Loucy (cell line): ENCODE measurements at regions not wholly inside any gene's neighbourhood (a gene's known extent, or its start where the extent isn't known, plus 50 kb on each side); places are given as distances from the start of the nearest gene placed in this dataset.

Experiments
- H2AFZ ChIP-seq: fragments of 200-600 bp; sonication (generic); 2 replicates; pipeline ENCODE4 v1.6.0; 2016; ENCODE audit warnings: antibody characterized with exemption, mild to moderate bottlenecking, low read length, moderate library complexity
- H3F3A ChIP-seq: fragments of 200-600 bp; 2 replicates; pipeline ENCODE4 v1.6.0; 2016; ENCODE audit warnings: antibody characterized with exemption, low read depth, mild to moderate bottlenecking
- H3K27me3 ChIP-seq: fragments of 200-600 bp; sonication (generic); 2 replicates; pipeline ENCODE4 v1.6.1; 2014; ENCODE audit warnings: low read length, mild to moderate bottlenecking; ENCODE audit not compliant: insufficient read depth, poor library complexity, severe bottlenecking
- H3K36me3 ChIP-seq: fragments of 200-600 bp; sonication (generic); 2 replicates; pipeline ENCODE4 v1.6.1; 2016; ENCODE audit warnings: low read length; ENCODE audit not compliant: insufficient read depth
- H3K4me1 ChIP-seq: fragments of 200-600 bp; sonication (generic); 2 replicates; pipeline ENCODE4 v1.5.1; 2014; ENCODE audit warnings: low read length, mild to moderate bottlenecking; ENCODE audit not compliant: insufficient read depth, poor library complexity, severe bottlenecking
- H3K4me2 ChIP-seq: fragments of 200-600 bp; sonication (generic); 2 replicates; pipeline ENCODE4 v1.6.0; 2014; ENCODE audit warnings: antibody characterized with exemption, low read length, low read depth, mild to moderate bottlenecking; ENCODE audit not compliant: poor library complexity, severe bottlenecking
- H3K4me3 ChIP-seq: fragments of 200-600 bp; sonication (generic); 2 replicates; pipeline ENCODE4 v1.5.1; 2014; ENCODE audit warnings: low read length, mild to moderate bottlenecking, mixed read lengths; ENCODE audit not compliant: poor library complexity, severe bottlenecking
- H3K79me2 ChIP-seq: fragments of 200-600 bp; sonication (generic); 2 replicates; pipeline ENCODE4 v1.6.1; 2014; ENCODE audit warnings: low read length; ENCODE audit not compliant: insufficient read depth
- H3K9ac ChIP-seq: fragments of 200-600 bp; sonication (generic); 2 replicates; pipeline ENCODE4 v1.6.0; 2014; ENCODE audit warnings: mild to moderate bottlenecking, low read depth, low read length, moderate library complexity; ENCODE audit not compliant: poor library complexity, severe bottlenecking
- H3K9me2 ChIP-seq: fragments of 200-600 bp; sonication (generic); replicated peaks from 2 replicates; pipeline ENCODE4 v1.6.1; 2016; ENCODE audit warnings: low read depth, low read length, mixed read lengths
- H3K9me3 ChIP-seq: fragments of 200-600 bp; sonication (generic); 2 replicates; pipeline ENCODE4 v1.6.1; 2014; ENCODE audit warnings: mild to moderate bottlenecking, antibody characterized with exemption, low read length, low read depth; ENCODE audit not compliant: insufficient read depth
- H4K20me1 ChIP-seq: fragments of 200-600 bp; sonication (generic); 2 replicates; pipeline ENCODE4 v1.6.0; 2014; ENCODE audit warnings: antibody characterized with exemption, low read length, mild to moderate bottlenecking; ENCODE audit not compliant: insufficient read depth, poor library complexity, severe bottlenecking
- EZH2phosphoT487 ChIP-seq: fragments of 200-600 bp; IDR thresholded peaks from 2 replicates; pipeline ENCODE4 v1.6.1; 2018; ENCODE audit warnings: antibody characterized with exemption, mild to moderate bottlenecking, moderate library complexity, borderline replicate concordance
- TF ChIP-seq, protein P1 (sequence below): fragments of 200-600 bp; sonication (generic); conservative IDR thresholded peaks from 2 replicates; pipeline ENCODE4 v1.5.1; 2014; ENCODE audit warnings: mild to moderate bottlenecking, antibody characterized with exemption, low read length

- Histone ChIP-seq H3K4me2 (no peak overlapping the region), H3K9me3 (no peaks in the 10 kb centered on the region), H3K79me2 (no peaks in the 10 kb centered on the region), H2AFZ (no peak overlapping the region), H3K36me3 (no peaks in the 10 kb centered on the region), H3K9ac (no peak overlapping the region), H3K4me1 (no peaks in the 10 kb centered on the region), H3F3A (no peaks in the 10 kb centered on the region), H3K4me3 (no peak overlapping the region), H3K27me3 (no peaks in the 10 kb centered on the region), H4K20me1 (no peaks in the 10 kb centered on the region), H3K9me2 (no peaks in the 10 kb centered on the region)
- TF ChIP-seq, protein P1, sequence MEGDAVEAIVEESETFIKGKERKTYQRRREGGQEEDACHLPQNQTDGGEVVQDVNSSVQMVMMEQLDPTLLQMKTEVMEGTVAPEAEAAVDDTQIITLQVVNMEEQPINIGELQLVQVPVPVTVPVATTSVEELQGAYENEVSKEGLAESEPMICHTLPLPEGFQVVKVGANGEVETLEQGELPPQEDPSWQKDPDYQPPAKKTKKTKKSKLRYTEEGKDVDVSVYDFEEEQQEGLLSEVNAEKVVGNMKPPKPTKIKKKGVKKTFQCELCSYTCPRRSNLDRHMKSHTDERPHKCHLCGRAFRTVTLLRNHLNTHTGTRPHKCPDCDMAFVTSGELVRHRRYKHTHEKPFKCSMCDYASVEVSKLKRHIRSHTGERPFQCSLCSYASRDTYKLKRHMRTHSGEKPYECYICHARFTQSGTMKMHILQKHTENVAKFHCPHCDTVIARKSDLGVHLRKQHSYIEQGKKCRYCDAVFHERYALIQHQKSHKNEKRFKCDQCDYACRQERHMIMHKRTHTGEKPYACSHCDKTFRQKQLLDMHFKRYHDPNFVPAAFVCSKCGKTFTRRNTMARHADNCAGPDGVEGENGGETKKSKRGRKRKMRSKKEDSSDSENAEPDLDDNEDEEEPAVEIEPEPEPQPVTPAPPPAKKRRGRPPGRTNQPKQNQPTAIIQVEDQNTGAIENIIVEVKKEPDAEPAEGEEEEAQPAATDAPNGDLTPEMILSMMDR = no peak
- TF ChIP-seq EZH2phosphoT487 = no peak
Observed at GRCh38 chr3:181541414-181541813, 170.3 kb upstream of the SOX2 start.

DNA sequence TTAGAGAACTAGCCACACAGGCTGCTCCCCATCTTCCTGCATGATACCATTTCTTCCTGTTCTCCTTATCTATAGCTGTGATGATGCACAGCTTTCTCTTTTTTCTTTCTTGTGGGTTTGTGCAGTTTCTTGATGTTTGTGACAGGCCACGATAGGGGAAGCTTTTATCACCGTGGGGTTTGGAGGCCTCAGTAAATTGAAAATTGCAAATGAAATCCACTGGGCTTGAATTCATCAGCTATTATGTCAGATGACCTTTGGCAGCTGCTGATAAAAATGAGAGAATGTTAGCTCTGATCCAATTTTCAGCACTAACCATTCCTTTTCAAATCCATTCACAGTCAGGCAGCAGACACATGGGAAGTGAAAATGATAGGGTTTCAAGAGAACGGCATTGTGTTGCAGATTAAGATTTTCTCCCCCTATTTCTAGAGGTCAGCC lies 176.9 kb upstream of the SOX2 start:
- Histone ChIP-seq H3F3A (no peaks in the 10 kb centered on the region), H3K27me3 (no peaks in the 10 kb centered on the region), H3K36me3 (no peaks in the 10 kb centered on the region), H3K4me3 (peak overlapping the region; percentile 29), H3K4me2 (peak overlapping the region; percentile 36), H3K9ac (no peak overlapping the region), H3K4me1 (peaks cover 15% of the 10 kb centered on the region), H3K9me3 (no peaks in the 10 kb centered on the region), H3K79me2 (no peaks in the 10 kb centered on the region), H3K9me2 (no peaks in the 10 kb centered on the region), H2AFZ (0 out of 2 replicates have a peak overlapping the region, but pooled peaks have one; percentile 14), H4K20me1 (no peaks in the 10 kb centered on the region)
- TF ChIP-seq EZH2phosphoT487 = no peak
- TF ChIP-seq, protein P1 = no peak

DNA sequence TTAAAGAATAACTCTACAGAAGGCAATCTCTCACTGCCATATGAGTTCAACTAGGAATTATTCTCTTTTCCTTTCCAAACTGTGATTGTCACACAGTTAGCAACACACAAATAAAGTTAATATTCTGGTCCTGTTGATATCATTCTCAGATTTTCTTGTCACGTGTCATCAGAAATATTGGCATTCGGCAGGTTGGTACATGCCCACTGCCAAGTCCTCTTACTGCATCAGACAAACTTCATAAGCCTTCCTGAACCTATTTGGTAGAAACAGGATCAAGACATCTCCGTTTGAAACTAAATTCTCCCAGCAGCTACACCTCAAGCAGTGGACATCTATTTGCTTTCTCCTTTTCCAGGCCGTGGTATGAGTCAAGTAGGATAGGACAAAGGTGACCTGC lies 177.9 kb upstream of the SOX2 start:
- Histone ChIP-seq H3K4me1 (peaks cover 15% of the 10 kb centered on the region), H3K4me3 (peak overlapping the region; percentile 29), H4K20me1 (no peaks in the 10 kb centered on the region), H3K9me3 (no peaks in the 10 kb centered on the region), H3K9ac (no peak overlapping the region), H3K9me2 (no peaks in the 10 kb centered on the region), H3K27me3 (no peaks in the 10 kb centered on the region), H3F3A (no peaks in the 10 kb centered on the region), H3K36me3 (no peaks in the 10 kb centered on the region), H2AFZ (no peak overlapping the region), H3K79me2 (no peaks in the 10 kb centered on the region), H3K4me2 (peak overlapping the region; percentile 36)
- TF ChIP-seq EZH2phosphoT487 = no peak
- TF ChIP-seq, protein P1 = no peak
